PC-9 (cell line): ENCODE measurements at regions not wholly inside any gene's neighbourhood (a gene's known extent, or its start where the extent isn't known, plus 50 kb on each side); places are given as distances from the start of the nearest gene placed in this dataset.

Experiments
- BruUV-seq: library from RNA; stranded (reverse); fragments of 400-500 nt; replicated peaks from 2 replicates; lab custom pipeline; 2021; lab: Mats Ljungman, UMichigan
- CTCF ChIA-PET: fragments of 300-600 bp; sonication (Branson Sonifier 250); formaldehyde crosslinking; loops from one replicate; lab custom pipeline; 2022; ENCODE audit warnings: antibody characterized with exemption; lab: Charles Lee
- POLR2A ChIA-PET: fragments of 300-600 bp; sonication (Branson Sonifier 250); formaldehyde crosslinking; loops from one replicate; lab custom pipeline; 2022; ENCODE audit warnings: antibody characterized with exemption; ENCODE audit not compliant: unreplicated experiment; lab: Charles Lee
- DNase-seq, 2 experiments: peaks; one replicate each; pipeline versions ENCODE4 v3.0.0 to v3.0.0-alpha.2; 2015 to 2022; ENCODE audit warnings: mixed read lengths in 1 of 2
- H2AFZ ChIP-seq: fragments of 200-600 bp; sonication (generic); 2 replicates; pipeline ENCODE4 v1.8.1; 2017; ENCODE audit warnings: antibody characterized with exemption
- H3F3A ChIP-seq: fragments of 200-600 bp; sonication (generic); 2 replicates; pipeline ENCODE4 v1.8.1; 2017; ENCODE audit warnings: antibody characterized with exemption, mild to moderate bottlenecking, low read depth; ENCODE audit not compliant: insufficient read depth
- H3K27ac ChIP-seq: fragments of 200-600 bp; sonication (generic); 2 replicates; pipeline ENCODE4 v1.6.1; 2016; ENCODE audit warnings: mixed run types
- H3K27me3 ChIP-seq: fragments of 200-600 bp; sonication (generic); 2 replicates; pipeline ENCODE4 v1.6.1; 2016; ENCODE audit warnings: low read depth, mixed run types; ENCODE audit not compliant: insufficient read depth
- H3K36me3 ChIP-seq: fragments of 200-600 bp; sonication (generic); 2 replicates; pipeline ENCODE4 v1.6.1; 2016; ENCODE audit warnings: low read depth, mixed run types
- H3K4me1 ChIP-seq: fragments of 200-600 bp; sonication (generic); replicated peaks from 2 replicates; pipeline ENCODE4 v1.6.1; 2016; ENCODE audit warnings: mixed run types; ENCODE audit not compliant: insufficient read depth
- H3K4me2 ChIP-seq: fragments of 200-600 bp; sonication (generic); 2 replicates; pipeline ENCODE4 v1.6.1; 2017; ENCODE audit warnings: mixed run types
- H3K4me3 ChIP-seq: fragments of 200-600 bp; sonication (generic); 2 replicates; pipeline ENCODE4 v1.6.1; 2016; ENCODE audit warnings: mixed run types
- H3K79me2 ChIP-seq: fragments of 200-600 bp; sonication (generic); 2 replicates; pipeline ENCODE4 v1.6.1; 2017; ENCODE audit warnings: low read depth, mixed run types
- H3K9me2 ChIP-seq: fragments of 200-600 bp; sonication (generic); 2 replicates; pipeline ENCODE4 v1.8.1; 2017; ENCODE audit warnings: mild to moderate bottlenecking; ENCODE audit not compliant: insufficient read depth
- H3K9me3 ChIP-seq: fragments of 200-600 bp; sonication (generic); 2 replicates; pipeline ENCODE4 v1.8.1; 2016; ENCODE audit warnings: low read depth; ENCODE audit not compliant: insufficient read depth
- H4K20me1 ChIP-seq: fragments of 200-600 bp; sonication (generic); 2 replicates; pipeline ENCODE4 v1.8.1; 2017; ENCODE audit not compliant: insufficient read depth
- CTCF ChIP-seq: fragments of 200-600 bp; sonication (generic); conservative IDR thresholded peaks from 2 replicates; pipeline ENCODE4 v1.6.1; 2017; ENCODE audit warnings: mixed run types, antibody characterized with exemption, mild to moderate bottlenecking, moderate library complexity
- EZH2 ChIP-seq: fragments of 200-600 bp; sonication (generic); IDR thresholded peaks from 2 replicates; pipeline ENCODE4 v1.8.0; 2017; ENCODE audit warnings: antibody characterized with exemption, low read depth
- intact Hi-C: fragments of 100-400 bp; cut with micrococcal nuclease; formaldehyde crosslinking; loops from one replicate; pipeline ENCODE4 v1.10.0; 2022; ENCODE audit not compliant: unreplicated experiment

GRCh38 chr9:84146893-84147710 is 166.5 kb downstream of the RMI1 start:
- Histone ChIP-seq H3K4me2 (no peak overlapping the region), H3K4me3 (no peak overlapping the region), H3K27me3 (no peaks in the 10 kb centered on the region), H3K9me2 (no peaks in the 10 kb centered on the region), H2AFZ (no peak overlapping the region), H3K27ac (no peak overlapping the region), H3F3A (no peaks in the 10 kb centered on the region), H3K4me1 (no peaks in the 10 kb centered on the region), H3K79me2 (no peaks in the 10 kb centered on the region), H3K36me3 (no peaks in the 10 kb centered on the region), H3K9me3 (no peaks in the 10 kb centered on the region), H4K20me1 (no peaks in the 10 kb centered on the region)
- ChIA-PET POLR2A (interaction anchor here (0.6 kb wide), 1 partner anchor 67 kb away, joined by 4 read pairs; no protein-coding TSS in a partner anchor), CTCF (no interaction called here)
- TF ChIP-seq EZH2 (no peak), CTCF (no peak)
- BruUV-seq = no TSS peak
- intact Hi-C loops = no loop called here
- DNase-seq = no peak

GRCh38 chr9:84151236-84151635 is 170.6 kb downstream of the RMI1 start:
- CTCF ChIA-PET = no interaction called here
- intact Hi-C loops = no loop called here

GRCh38 chr9:84151640-84152039 is 171.0 kb downstream of the RMI1 start:
- Histone ChIP-seq H3K79me2 (no peaks in the 10 kb centered on the region), H3K9me2 (no peaks in the 10 kb centered on the region), H3K27me3 (no peaks in the 10 kb centered on the region), H3K4me2 (no peak overlapping the region), H3K27ac (no peak overlapping the region), H3K4me1 (no peaks in the 10 kb centered on the region), H2AFZ (no peak overlapping the region), H3K36me3 (no peaks in the 10 kb centered on the region), H3F3A (no peaks in the 10 kb centered on the region), H3K4me3 (no peak overlapping the region), H4K20me1 (no peaks in the 10 kb centered on the region), H3K9me3 (no peaks in the 10 kb centered on the region)
- intact Hi-C loops = no loop called here
- no TSS peak for BruUV-seq
- TF ChIP-seq EZH2 (no peak), CTCF (no peak)
- no peak for DNase-seq
- ChIA-PET CTCF (no interaction called here), POLR2A (no interaction called here)

More at GRCh38 chr9:84151236-84151635, 170.6 kb downstream of the RMI1 start:
- Histone ChIP-seq H2AFZ (no peak overlapping the region), H3K36me3 (no peaks in the 10 kb centered on the region), H3F3A (no peaks in the 10 kb centered on the region), H3K79me2 (no peaks in the 10 kb centered on the region), H3K4me1 (no peaks in the 10 kb centered on the region), H3K4me2 (no peak overlapping the region), H3K9me3 (no peaks in the 10 kb centered on the region), H3K27me3 (no peaks in the 10 kb centered on the region), H4K20me1 (no peaks in the 10 kb centered on the region), H3K4me3 (no peak overlapping the region), H3K27ac (no peak overlapping the region), H3K9me2 (no peaks in the 10 kb centered on the region)
- DNase-seq = no peak
- TF ChIP-seq CTCF = no peak
- TF ChIP-seq EZH2 = no peak
- POLR2A ChIA-PET = no interaction called here
- no TSS peak for BruUV-seq
